ENCODE measurements at regions not wholly inside any gene's neighbourhood (a gene's known extent, or its start where the extent isn't known, plus 50 kb on each side); places are given as distances from the start of the nearest gene placed in this dataset.

DNA sequence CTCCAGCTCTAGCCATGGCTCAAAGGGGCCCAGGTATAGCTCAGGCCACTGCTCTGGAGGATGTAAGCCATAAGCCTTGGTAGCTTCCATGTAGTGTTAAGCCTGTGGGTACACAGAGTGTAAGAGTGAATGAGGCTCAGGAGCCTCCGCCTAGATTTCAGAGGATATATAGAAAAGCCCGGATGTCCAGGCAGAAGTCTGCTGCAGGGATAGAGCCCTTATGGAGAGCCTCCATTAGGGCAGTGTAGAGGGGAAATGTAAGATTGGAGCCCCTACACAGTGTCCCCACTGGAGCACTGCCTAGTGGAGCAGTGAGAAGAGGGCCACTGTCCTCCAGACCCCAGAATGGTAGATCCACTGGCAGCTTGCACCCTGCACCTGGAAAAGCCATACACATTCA is 240.8 kb upstream of the KLF14 start:
- TF ChIP-seq, protein P1, sequence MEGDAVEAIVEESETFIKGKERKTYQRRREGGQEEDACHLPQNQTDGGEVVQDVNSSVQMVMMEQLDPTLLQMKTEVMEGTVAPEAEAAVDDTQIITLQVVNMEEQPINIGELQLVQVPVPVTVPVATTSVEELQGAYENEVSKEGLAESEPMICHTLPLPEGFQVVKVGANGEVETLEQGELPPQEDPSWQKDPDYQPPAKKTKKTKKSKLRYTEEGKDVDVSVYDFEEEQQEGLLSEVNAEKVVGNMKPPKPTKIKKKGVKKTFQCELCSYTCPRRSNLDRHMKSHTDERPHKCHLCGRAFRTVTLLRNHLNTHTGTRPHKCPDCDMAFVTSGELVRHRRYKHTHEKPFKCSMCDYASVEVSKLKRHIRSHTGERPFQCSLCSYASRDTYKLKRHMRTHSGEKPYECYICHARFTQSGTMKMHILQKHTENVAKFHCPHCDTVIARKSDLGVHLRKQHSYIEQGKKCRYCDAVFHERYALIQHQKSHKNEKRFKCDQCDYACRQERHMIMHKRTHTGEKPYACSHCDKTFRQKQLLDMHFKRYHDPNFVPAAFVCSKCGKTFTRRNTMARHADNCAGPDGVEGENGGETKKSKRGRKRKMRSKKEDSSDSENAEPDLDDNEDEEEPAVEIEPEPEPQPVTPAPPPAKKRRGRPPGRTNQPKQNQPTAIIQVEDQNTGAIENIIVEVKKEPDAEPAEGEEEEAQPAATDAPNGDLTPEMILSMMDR (IDR thresholded peaks at IDR 0.05) = no peak
- no peak for TF ChIP-seq POLR2A (IDR thresholded peaks at IDR 0.05)

All from testis (tissue), 2 donors.